Choroid plexus epithelial cell (primary cell): ENCODE measurements at regions not wholly inside any gene's neighbourhood (a gene's known extent, or its start where the extent isn't known, plus 50 kb on each side); places are given as distances from the start of the nearest gene placed in this dataset.

Source experiments
- DNase-seq: peaks from one replicate; pipeline ENCODE4 v3.0.0-alpha.2; 2010; ENCODE audit warnings: low read depth
- H3K4me3 ChIP-seq: 2 replicates; pipeline ENCODE4 v1.5.1; 2011; ENCODE audit warnings: low read depth, mild to moderate bottlenecking, control low read depth, low read length, moderate library complexity
- TF ChIP-seq, protein P1 (sequence below): conservative IDR thresholded peaks from 2 replicates; pipeline ENCODE4 v1.5.1; 2011; ENCODE audit warnings: low read depth, mild to moderate bottlenecking, control low read depth, inconsistent platforms, low read length, moderate library complexity

DNA sequence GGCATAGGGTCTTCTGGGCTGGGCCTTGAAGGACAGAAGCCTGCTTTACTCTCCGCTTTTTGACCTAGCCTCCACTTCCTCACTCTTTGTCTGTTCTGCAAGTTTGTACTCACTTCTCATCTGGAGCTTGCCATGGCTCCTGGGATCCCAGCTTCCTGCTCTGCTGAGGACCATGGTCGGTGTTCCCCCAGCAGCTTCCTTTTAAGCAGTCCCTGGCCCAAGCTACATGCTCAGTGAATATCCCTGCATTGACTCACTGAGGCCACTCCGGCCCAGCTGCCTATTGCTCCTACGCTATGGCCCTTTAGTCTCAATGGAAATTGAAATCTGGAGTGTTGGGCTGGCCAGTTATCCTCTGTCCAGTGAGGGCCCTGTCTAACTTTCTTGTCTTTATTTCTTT is 427.7 kb downstream of the RPS24 start:
- TF ChIP-seq, protein P1, sequence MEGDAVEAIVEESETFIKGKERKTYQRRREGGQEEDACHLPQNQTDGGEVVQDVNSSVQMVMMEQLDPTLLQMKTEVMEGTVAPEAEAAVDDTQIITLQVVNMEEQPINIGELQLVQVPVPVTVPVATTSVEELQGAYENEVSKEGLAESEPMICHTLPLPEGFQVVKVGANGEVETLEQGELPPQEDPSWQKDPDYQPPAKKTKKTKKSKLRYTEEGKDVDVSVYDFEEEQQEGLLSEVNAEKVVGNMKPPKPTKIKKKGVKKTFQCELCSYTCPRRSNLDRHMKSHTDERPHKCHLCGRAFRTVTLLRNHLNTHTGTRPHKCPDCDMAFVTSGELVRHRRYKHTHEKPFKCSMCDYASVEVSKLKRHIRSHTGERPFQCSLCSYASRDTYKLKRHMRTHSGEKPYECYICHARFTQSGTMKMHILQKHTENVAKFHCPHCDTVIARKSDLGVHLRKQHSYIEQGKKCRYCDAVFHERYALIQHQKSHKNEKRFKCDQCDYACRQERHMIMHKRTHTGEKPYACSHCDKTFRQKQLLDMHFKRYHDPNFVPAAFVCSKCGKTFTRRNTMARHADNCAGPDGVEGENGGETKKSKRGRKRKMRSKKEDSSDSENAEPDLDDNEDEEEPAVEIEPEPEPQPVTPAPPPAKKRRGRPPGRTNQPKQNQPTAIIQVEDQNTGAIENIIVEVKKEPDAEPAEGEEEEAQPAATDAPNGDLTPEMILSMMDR = no peak
- no peak for DNase-seq
- no peak overlapping the region for H3K4me3 ChIP-seq

DNA sequence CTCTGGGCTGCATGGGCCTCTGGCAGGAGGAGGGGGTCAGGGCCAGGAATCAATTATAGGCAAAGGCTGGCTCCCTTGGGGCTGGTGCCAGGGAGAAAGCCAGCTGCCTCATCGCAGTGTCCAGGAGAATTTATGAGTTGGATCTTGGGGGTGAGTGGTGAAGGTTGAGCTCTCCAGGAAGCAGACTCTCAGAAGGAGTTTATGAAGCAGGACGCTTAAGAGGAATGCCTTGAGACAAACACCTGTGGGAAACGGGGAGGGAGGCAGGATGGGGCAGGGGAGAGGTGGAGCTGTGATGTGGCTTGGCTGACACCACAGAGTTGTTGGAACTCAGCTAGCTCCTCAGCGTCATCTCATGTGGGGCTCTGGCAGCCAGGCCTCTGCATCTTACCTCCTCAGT is 428.5 kb downstream of the RPS24 start:
- TF ChIP-seq, protein P1 = no peak
- DNase-seq = no peak
- no peak overlapping the region for H3K4me3 ChIP-seq

DNA sequence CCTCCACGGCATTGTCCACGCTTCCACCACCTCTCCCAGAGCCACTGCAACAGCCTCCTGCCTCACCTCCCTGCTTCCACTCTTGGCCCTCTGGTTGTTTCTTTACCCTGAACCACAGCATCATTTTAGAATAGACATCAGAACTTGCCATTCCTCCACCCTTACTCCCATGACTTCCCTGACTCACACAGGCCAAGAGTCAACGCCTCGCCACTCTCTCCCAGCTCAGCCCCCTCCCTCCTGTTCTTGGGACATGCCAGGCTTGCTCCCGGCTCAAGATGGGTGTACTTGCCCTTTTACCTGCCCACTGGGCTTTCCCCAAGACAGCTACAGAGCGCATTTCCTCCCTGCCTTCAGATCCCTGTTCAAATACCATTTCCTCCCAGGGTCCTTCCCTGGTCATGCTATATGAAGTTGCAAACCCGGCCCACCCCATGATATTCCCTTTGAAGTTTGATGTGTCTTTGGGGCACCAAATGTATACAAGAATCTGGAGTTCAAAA is 429.1 kb downstream of the RPS24 start:
- no peak overlapping the region for H3K4me3 ChIP-seq
- TF ChIP-seq, protein P1 = no peak
- DNase-seq = no peak

DNA sequence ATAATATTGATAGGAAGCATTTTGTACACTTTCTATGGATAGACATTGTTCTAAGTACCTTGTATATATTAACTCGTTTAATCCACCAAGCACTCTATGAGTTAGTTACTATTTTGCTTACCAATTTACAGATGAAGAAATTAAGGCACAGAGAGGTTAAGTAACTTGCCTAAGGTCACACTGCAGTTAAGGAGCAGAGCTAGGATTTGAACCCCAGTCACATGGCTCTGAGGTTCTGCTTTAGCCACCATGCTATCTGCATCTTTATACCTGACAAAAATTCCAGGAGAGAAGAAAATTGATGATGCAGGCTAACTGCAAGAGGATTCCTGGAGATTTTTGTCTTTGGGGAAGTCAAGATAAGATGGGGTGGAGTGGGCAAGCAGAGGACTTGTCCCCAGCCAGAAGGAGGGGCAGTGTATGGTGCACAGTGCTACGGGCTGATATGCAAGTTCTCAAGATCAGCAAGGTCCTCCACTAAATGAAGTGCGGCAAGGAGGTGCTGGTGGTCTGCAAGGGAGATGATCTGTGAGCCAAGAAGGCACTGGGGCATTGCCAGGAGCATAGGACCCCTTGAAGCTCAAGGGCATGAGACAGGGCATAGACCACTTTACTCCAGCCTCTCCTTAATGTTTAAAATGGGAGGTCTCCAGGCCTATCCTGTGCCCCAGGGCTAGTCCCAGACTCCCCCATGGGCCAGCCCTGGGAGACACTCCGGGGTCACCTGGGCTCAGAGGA is 430.6 kb downstream of the RPS24 start:
- DNase-seq = no peak
- TF ChIP-seq, protein P1 = no peak
- H3K4me3 ChIP-seq = no peak overlapping the region

DNA sequence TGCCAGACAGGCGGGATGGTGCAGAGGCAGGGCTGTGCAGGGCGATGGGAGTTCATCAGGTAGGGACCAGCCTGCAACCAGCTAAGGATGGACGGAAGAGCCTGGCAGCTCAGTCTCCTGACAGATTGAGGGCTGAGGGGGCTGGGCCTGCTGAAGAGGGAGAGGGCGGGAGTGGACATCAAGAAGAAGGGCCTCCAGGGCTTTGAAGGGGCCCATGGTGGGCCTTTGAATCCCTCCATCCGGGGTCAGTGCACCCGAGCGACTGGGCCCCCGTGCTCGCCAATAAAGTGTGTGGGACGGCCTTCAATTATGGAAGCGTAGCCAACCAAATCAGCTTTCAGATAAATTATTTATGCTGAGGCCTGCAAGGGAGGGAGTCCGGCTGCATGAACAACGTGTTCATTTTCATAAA is 431.2 kb downstream of the RPS24 start:
- H3K4me3 ChIP-seq = no peak overlapping the region
- no peak for DNase-seq
- TF ChIP-seq, protein P1 = no peak

DNA sequence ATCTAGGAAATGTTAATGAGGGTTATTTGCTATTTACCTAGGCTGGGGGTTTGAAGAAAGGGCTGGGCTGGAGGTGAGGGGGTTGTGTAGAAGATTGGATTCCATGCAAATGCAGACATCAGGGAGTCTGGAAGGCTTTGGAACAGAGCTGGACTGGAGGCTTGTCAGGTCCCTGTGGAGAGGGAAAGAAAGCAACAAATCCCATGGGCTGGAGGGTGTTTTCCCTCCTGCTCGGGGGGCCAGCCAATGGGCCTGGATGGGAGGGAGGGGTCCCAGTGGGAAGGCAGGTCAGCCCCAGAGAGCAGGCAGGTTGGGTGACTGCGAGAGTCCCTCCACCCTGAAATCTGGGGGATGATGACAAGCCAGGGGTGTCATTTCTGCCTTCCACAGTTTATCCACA is 431.8 kb downstream of the RPS24 start:
- no peak overlapping the region for H3K4me3 ChIP-seq
- TF ChIP-seq, protein P1 = no peak
- DNase-seq = no peak
